H1 (cell line): ENCODE measurements at regions not wholly inside any gene's neighbourhood (a gene's known extent, or its start where the extent isn't known, plus 50 kb on each side); places are given as distances from the start of the nearest gene placed in this dataset.

Experiments used
- CBX8 ChIP-seq: fragments of 300-800, 300-1000 bp; sonication (generic); IDR thresholded peaks from 2 replicates; pipeline ENCODE4 v1.7.1; 2016; ENCODE audit warnings: low read depth, low read length, borderline replicate concordance
- CTCF ChIP-seq, 3 experiments: IDR thresholded peaks; 1 replicate in 2 of 3; 2 replicates in 1 of 3; pipeline versions ENCODE4 v1.5.1 to v1.6.1; 2011; ENCODE audit warnings: low read length in 3 of 3, mild to moderate bottlenecking in 3 of 3, inconsistent platforms in 2 of 3, low read depth in 1 of 3, moderate library complexity in 1 of 3; ENCODE audit not compliant: insufficient read depth in 1 of 3; ENCODE audit errors: control extremely low read depth in 1 of 3
- EZH2 ChIP-seq: fragments of 200-600 bp; sonication (generic); IDR thresholded peaks from 2 replicates; pipeline ENCODE4 v1.7.1; 2012; ENCODE audit warnings: low read depth, mild to moderate bottlenecking, moderate library complexity, low read length, inconsistent platforms; ENCODE audit not compliant: severe bottlenecking
- JUN ChIP-seq: IDR thresholded peaks from 2 replicates; pipeline ENCODE4 v1.6.1; 2011; ENCODE audit warnings: low read depth, mild to moderate bottlenecking, improper control_type of control experiment, low read length
- TF ChIP-seq, protein P1 (sequence below): IDR thresholded peaks from 2 replicates; pipeline ENCODE4 v1.6.1; 2011; ENCODE audit warnings: low read length, improper control_type of control experiment

- TF ChIP-seq EZH2 (no peak), CTCF (IDR thresholded peaks at IDR 0.05; ENCODE audit: control extremely low read depth in 1 of 3, insufficient read depth in 1 of 3, low read depth in 1 of 3, low read length in 3 of 3) (no peak), JUN (no peak), CBX8 (no peak)
- TF ChIP-seq, protein P1, sequence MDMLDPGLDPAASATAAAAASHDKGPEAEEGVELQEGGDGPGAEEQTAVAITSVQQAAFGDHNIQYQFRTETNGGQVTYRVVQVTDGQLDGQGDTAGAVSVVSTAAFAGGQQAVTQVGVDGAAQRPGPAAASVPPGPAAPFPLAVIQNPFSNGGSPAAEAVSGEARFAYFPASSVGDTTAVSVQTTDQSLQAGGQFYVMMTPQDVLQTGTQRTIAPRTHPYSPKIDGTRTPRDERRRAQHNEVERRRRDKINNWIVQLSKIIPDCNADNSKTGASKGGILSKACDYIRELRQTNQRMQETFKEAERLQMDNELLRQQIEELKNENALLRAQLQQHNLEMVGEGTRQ: no peak
Observed at GRCh38 chr13:62631124-62631523, 1215.5 kb upstream of the PCDH20 start.
